Epithelial cell of proximal tubule (primary cell): ENCODE measurements at regions not wholly inside any gene's neighbourhood (a gene's known extent, or its start where the extent isn't known, plus 50 kb on each side); places are given as distances from the start of the nearest gene placed in this dataset.

Experiments used
- DNase-seq: peaks from one replicate; pipeline ENCODE4 v3.0.0-alpha.2; 2011; ENCODE audit warnings: low read depth
- H3K4me3 ChIP-seq: 2 replicates; pipeline ENCODE4 v1.5.1; 2011; ENCODE audit warnings: low read depth, mild to moderate bottlenecking, low read length
- CTCF ChIP-seq: conservative IDR thresholded peaks from 2 replicates; pipeline ENCODE4 v1.5.1; 2012; ENCODE audit warnings: low read depth, mild to moderate bottlenecking, low read length

- H3K4me3 ChIP-seq, result no peak overlapping the region
- no peak for DNase-seq
- TF ChIP-seq CTCF, result no peak
These were observed 862.6 kb downstream of the BCL11A start for GRCh38 chr2:59690849-59691248.

GRCh38 chr2:59684771-59685166 lies 868.7 kb downstream of the BCL11A start:
- DNase-seq, result no peak
- no peak for TF ChIP-seq CTCF
- no peak overlapping the region for H3K4me3 ChIP-seq

- TF ChIP-seq CTCF, result no peak
- peak; percentile 1 for DNase-seq
- H3K4me3 ChIP-seq, result no peak overlapping the region
These were observed 869.2 kb downstream of the BCL11A start for GRCh38 chr2:59684116-59684770.

- peak; percentile 44 for DNase-seq
- TF ChIP-seq CTCF, result no peak
- no peak overlapping the region for H3K4me3 ChIP-seq
These were observed 872.6 kb downstream of the BCL11A start for GRCh38 chr2:59680863-59681262.

- no peak overlapping the region for H3K4me3 ChIP-seq
- TF ChIP-seq CTCF, result no peak
- DNase-seq, result no peak
These were observed 876.3 kb downstream of the BCL11A start for GRCh38 chr2:59677158-59677557.

GRCh38 chr2:59674100-59674499 lies 879.4 kb downstream of the BCL11A start:
- no peak for TF ChIP-seq CTCF
- DNase-seq, result no peak
- H3K4me3 ChIP-seq, result no peak overlapping the region

- no peak for DNase-seq
- H3K4me3 ChIP-seq, result no peak overlapping the region
- no peak for TF ChIP-seq CTCF
These were observed 888.4 kb downstream of the BCL11A start for GRCh38 chr2:59665021-59665420.
